Putamen (tissue), 1 donor: ENCODE measurements at regions not wholly inside any gene's neighbourhood (a gene's known extent, or its start where the extent isn't known, plus 50 kb on each side); places are given as distances from the start of the nearest gene placed in this dataset.
"Not testable (repeated sequence)": the region's sequence is repeated elsewhere in the genome, so short reads cannot be mapped to it uniquely, and the experiment has no call there.

Source experiments
- DNase-seq: peaks from one replicate; pipeline ENCODE4 v3.0.0-alpha.2; 2016; ENCODE audit warnings: low spot score

GRCh38 chr1:47594627-47595026, 156.8 kb downstream of the FOXD2 start:
- DNase-seq: no peak

GRCh38 chr1:47596328-47596727, 158.5 kb downstream of the FOXD2 start:
- DNase-seq: no peak

DNA sequence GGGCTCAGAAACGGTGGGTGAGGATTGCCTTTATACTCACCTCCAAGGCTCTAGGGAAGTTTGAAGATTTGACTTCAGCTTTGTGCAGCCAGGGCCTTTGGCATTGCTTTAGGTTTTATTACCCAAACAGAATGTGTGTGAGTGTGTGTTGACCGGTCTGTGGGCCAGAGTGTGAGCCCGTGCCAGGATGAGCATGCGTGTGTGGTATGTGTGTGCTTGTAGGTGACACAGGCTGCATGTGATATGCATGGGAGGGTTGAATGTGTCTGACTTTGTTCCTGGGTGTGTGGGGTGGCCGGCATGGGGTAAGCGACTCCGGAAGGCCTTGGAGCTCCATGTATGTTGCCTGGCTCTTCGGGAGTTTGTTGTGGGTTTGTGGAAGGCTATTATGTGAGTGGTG, 160.5 kb downstream of the FOXD2 start:
- no peak for DNase-seq

- DNase-seq: no peak
Measured at GRCh38 chr1:47599777-47600176, 161.9 kb downstream of the FOXD2 start.

DNA sequence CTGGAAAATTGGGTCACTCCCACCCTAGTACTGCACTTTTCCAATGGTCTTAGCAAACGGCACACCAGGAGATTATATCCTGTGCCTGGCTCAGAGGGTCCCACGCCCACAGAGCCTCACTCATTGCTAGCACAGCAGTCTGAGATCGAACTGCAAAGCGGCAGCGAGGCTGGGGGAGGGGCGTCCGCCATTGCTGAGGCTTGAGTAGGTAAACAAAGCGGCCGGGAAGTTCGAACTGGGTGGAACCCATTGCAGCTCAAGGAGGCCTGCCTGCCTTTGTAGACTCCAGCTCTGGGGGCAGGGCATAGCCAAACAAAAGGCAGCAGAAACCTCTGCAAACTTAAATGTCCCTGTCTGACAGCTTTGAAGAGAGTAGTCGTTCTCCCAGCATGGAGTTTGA, 164.6 kb downstream of the FOXD2 start:
- not testable (repeated sequence) for DNase-seq

GRCh38 chr1:47604869-47605268, 167.0 kb downstream of the FOXD2 start:
- not testable (repeated sequence) for DNase-seq

GRCh38 chr1:47608296-47608875, 170.5 kb downstream of the FOXD2 start:
- DNase-seq: no peak

GRCh38 chr1:47611992-47612391, 174.1 kb downstream of the FOXD2 start:
- DNase-seq: no peak

DNA sequence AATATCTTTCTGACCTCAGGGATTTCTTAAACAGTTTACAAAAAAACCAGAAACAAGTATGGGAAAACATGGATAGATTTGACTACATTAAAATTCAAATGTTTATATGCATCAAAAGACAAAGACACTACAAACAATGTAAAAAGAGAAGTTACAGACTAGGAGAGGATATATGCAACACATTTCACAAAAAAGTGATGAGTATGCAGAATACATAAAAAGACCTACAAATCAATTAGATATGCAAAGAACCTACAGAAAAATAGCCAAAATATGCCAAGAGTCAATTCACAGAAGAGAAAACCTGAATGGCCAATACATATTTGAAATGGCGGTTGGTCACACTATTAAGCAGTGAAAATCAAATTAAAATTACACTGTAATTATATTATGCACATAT, 175.0 kb downstream of the FOXD2 start:
- no peak for DNase-seq

DNA sequence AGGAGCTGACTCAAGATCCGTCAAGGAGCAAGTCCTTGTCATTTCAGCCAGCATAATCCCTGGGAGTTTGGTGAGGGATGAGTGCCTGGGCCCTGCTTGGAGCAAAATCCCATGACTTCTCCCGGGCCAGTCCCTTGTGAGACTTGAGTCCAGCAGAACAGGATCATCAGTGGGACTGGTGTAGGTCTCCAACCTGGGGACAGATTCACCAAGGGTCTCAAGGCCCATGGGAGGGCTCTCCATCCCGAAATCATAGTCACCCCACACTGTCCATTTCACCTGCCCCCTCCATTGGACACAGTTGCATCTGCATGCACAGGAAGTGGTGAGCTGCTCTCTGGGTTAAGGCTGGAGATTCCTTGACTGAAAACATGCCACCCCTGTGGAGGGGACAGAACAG, 178.2 kb downstream of the FOXD2 start:
- DNase-seq: no peak

- DNase-seq: no peak
Measured at GRCh38 chr1:47616906-47617305, 179.1 kb downstream of the FOXD2 start.

GRCh38 chr1:47617381-47618221, 179.8 kb downstream of the FOXD2 start:
- DNase-seq: no peak

- no peak for DNase-seq
Measured at GRCh38 chr1:47618222-47618720, 180.4 kb downstream of the FOXD2 start.

DNA sequence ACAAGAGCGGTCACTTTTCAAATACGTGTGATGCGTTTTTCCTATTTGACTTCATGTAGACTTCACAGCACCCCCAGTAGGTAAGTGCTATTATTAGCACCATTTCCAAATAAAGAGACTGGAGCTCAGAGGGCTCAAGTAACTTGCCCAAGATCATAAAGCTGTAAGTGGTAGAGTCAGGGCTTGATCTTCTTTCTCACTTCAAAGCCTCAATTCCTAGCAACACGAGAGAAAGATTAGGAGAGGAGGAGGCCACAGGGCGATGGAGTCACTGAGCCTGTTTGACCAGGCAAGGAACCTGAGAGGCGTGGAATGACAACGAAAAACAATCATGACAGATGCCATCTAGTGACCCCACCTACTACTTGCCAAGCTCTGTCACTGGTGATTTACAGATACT, 181.0 kb downstream of the FOXD2 start:
- DNase-seq: no peak

DNA sequence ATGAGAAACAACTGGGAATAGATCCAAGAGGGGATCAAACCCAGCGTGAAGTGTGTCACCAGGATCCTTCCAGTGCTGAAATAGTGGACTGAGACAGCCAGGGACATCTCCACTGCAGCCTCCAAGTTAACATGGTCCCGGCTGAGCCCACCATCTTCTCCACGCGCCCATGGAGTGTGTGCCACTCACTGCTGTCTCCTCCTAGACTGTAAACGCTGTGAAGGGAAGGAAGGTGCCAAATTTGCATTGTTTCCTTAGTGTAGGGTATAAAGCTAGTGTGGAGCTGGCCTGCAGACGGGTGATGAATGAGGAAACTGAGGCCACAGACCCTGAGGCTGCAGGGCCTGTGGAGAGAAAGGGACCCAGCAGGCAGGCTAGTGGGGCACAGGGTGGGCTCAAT, 183.6 kb downstream of the FOXD2 start:
- no peak for DNase-seq

DNA sequence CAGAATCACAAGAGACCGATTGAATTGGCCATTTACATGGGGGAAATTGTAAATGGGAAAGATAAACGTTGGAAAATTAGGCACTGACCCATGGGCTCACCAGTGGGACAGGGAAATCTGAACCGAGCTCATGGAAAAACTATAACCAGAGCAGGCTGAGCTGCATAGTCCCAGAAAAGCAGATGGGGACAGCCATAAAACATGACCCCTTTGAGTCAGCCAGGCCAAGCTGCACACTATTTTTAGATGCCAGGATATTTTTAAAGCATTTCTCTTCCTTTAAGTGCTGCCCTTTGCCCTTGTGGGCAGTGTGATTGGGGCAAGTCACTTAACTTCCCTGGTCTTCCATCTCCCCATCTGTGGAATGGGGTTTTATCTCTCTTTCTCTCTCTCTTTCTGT, 184.1 kb downstream of the FOXD2 start:
- DNase-seq: no peak

GRCh38 chr1:47622776-47623556, 185.1 kb downstream of the FOXD2 start:
- DNase-seq: no peak

- no peak for DNase-seq
Measured at GRCh38 chr1:47623557-47623940, 185.7 kb downstream of the FOXD2 start.

DNA sequence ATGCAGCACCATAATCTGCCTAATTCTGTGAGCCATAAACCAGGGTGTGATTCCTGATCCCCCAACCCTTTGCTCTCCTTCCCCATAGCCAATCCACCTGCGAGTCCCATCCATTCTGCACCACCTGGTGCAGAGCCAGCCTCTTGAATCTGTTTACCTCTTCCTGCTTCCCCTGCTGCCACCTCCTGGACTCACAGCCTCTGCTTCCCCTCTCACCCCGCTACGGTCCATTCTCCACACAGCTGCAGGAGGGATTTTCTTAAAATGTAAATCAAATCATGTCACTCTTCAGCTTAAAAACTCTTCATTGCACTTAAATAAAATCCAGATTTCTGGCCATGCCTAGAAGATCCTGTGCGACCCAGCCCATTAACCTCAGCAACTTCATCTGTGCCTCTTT, 186.7 kb downstream of the FOXD2 start:
- no peak for DNase-seq

- no peak for DNase-seq
Measured at GRCh38 chr1:47627016-47627415, 189.2 kb downstream of the FOXD2 start.

GRCh38 chr1:47627471-47628370, 189.9 kb downstream of the FOXD2 start:
- no peak for DNase-seq

DNA sequence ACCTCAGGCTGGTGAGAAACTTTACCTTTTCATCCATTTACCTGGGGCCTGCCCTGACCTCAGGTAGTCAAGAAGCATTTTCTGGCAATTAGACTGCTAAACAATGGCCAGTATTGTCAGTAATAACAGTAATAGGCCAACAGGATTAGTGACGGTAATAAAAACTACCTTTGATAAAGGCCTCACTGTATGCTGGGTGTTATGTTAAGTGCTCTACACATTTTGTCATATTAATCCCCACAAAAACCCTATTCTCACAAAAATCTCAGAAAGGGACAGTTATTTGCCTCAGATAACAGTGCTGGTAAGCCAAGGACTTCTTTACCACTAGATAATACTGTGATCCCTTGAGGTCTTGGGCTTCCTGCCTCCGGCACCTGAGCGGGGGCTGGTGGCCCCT, 191.4 kb downstream of the FOXD2 start:
- no peak for DNase-seq
